PC-9 (cell line): ENCODE measurements at regions not wholly inside any gene's neighbourhood (a gene's known extent, or its start where the extent isn't known, plus 50 kb on each side); places are given as distances from the start of the nearest gene placed in this dataset.

ENCODE experiments used
- BruUV-seq: library from RNA; stranded (reverse); fragments of 400-500 nt; replicated peaks from 2 replicates; lab custom pipeline; 2021; lab: Mats Ljungman, UMichigan
- CTCF ChIA-PET: fragments of 300-600 bp; sonication (Branson Sonifier 250); formaldehyde crosslinking; loops from one replicate; lab custom pipeline; 2022; ENCODE audit warnings: antibody characterized with exemption; lab: Charles Lee
- POLR2A ChIA-PET: fragments of 300-600 bp; sonication (Branson Sonifier 250); formaldehyde crosslinking; loops from one replicate; lab custom pipeline; 2022; ENCODE audit warnings: antibody characterized with exemption; ENCODE audit not compliant: unreplicated experiment; lab: Charles Lee
- DNase-seq, 2 experiments: peaks; one replicate each; pipeline versions ENCODE4 v3.0.0 to v3.0.0-alpha.2; 2015 to 2022; ENCODE audit warnings: mixed read lengths in 1 of 2
- H2AFZ ChIP-seq: fragments of 200-600 bp; sonication (generic); 2 replicates; pipeline ENCODE4 v1.8.1; 2017; ENCODE audit warnings: antibody characterized with exemption
- H3F3A ChIP-seq: fragments of 200-600 bp; sonication (generic); 2 replicates; pipeline ENCODE4 v1.8.1; 2017; ENCODE audit warnings: antibody characterized with exemption, mild to moderate bottlenecking, low read depth; ENCODE audit not compliant: insufficient read depth
- H3K27ac ChIP-seq: fragments of 200-600 bp; sonication (generic); 2 replicates; pipeline ENCODE4 v1.6.1; 2016; ENCODE audit warnings: mixed run types
- H3K27me3 ChIP-seq: fragments of 200-600 bp; sonication (generic); 2 replicates; pipeline ENCODE4 v1.6.1; 2016; ENCODE audit warnings: low read depth, mixed run types; ENCODE audit not compliant: insufficient read depth
- H3K36me3 ChIP-seq: fragments of 200-600 bp; sonication (generic); 2 replicates; pipeline ENCODE4 v1.6.1; 2016; ENCODE audit warnings: low read depth, mixed run types
- H3K4me1 ChIP-seq: fragments of 200-600 bp; sonication (generic); replicated peaks from 2 replicates; pipeline ENCODE4 v1.6.1; 2016; ENCODE audit warnings: mixed run types; ENCODE audit not compliant: insufficient read depth
- H3K4me2 ChIP-seq: fragments of 200-600 bp; sonication (generic); 2 replicates; pipeline ENCODE4 v1.6.1; 2017; ENCODE audit warnings: mixed run types
- H3K4me3 ChIP-seq: fragments of 200-600 bp; sonication (generic); 2 replicates; pipeline ENCODE4 v1.6.1; 2016; ENCODE audit warnings: mixed run types
- H3K79me2 ChIP-seq: fragments of 200-600 bp; sonication (generic); 2 replicates; pipeline ENCODE4 v1.6.1; 2017; ENCODE audit warnings: low read depth, mixed run types
- H3K9me2 ChIP-seq: fragments of 200-600 bp; sonication (generic); 2 replicates; pipeline ENCODE4 v1.8.1; 2017; ENCODE audit warnings: mild to moderate bottlenecking; ENCODE audit not compliant: insufficient read depth
- H3K9me3 ChIP-seq: fragments of 200-600 bp; sonication (generic); 2 replicates; pipeline ENCODE4 v1.8.1; 2016; ENCODE audit warnings: low read depth; ENCODE audit not compliant: insufficient read depth
- H4K20me1 ChIP-seq: fragments of 200-600 bp; sonication (generic); 2 replicates; pipeline ENCODE4 v1.8.1; 2017; ENCODE audit not compliant: insufficient read depth
- CTCF ChIP-seq: fragments of 200-600 bp; sonication (generic); conservative IDR thresholded peaks from 2 replicates; pipeline ENCODE4 v1.6.1; 2017; ENCODE audit warnings: mixed run types, antibody characterized with exemption, mild to moderate bottlenecking, moderate library complexity
- EZH2 ChIP-seq: fragments of 200-600 bp; sonication (generic); IDR thresholded peaks from 2 replicates; pipeline ENCODE4 v1.8.0; 2017; ENCODE audit warnings: antibody characterized with exemption, low read depth
- intact Hi-C: fragments of 100-400 bp; cut with micrococcal nuclease; formaldehyde crosslinking; loops from one replicate; pipeline ENCODE4 v1.10.0; 2022; ENCODE audit not compliant: unreplicated experiment

GRCh38 chr2:239694487-239694886, 293.7 kb upstream of the HDAC4 start:
- no peaks in the 10 kb centered on the region for H3K36me3 ChIP-seq
- H3K79me2 ChIP-seq: no peaks in the 10 kb centered on the region
- no peaks in the 10 kb centered on the region for H3K4me1 ChIP-seq
- no TSS peak for BruUV-seq
- H3K27me3 ChIP-seq: peaks cover 95% of the 10 kb centered on the region
- CTCF ChIA-PET: no interaction called here
- TF ChIP-seq EZH2 (no peak), CTCF (no peak)
- POLR2A ChIA-PET: no interaction called here
- H3K4me2 ChIP-seq: no peak overlapping the region
- H4K20me1 ChIP-seq: no peaks in the 10 kb centered on the region
- no peaks in the 10 kb centered on the region for H3K9me3 ChIP-seq
- DNase-seq: no peak
- intact Hi-C loops: no loop called here
- H3K4me3 ChIP-seq: no peak overlapping the region
- no peak overlapping the region for H2AFZ ChIP-seq
- no peak overlapping the region for H3K27ac ChIP-seq
- H3K9me2 ChIP-seq: no peaks in the 10 kb centered on the region
- H3F3A ChIP-seq: no peaks in the 10 kb centered on the region

GRCh38 chr2:239693761-239694415, 293.1 kb upstream of the HDAC4 start:
- Histone ChIP-seq H3K79me2 (no peaks in the 10 kb centered on the region), H3K27me3 (peaks cover 95% of the 10 kb centered on the region), H3K4me1 (no peaks in the 10 kb centered on the region), H3K27ac (no peak overlapping the region), H3K4me3 (no peak overlapping the region), H3K4me2 (no peak overlapping the region), H4K20me1 (no peaks in the 10 kb centered on the region), H3K9me3 (no peaks in the 10 kb centered on the region), H3K36me3 (no peaks in the 10 kb centered on the region), H3F3A (no peaks in the 10 kb centered on the region), H3K9me2 (no peaks in the 10 kb centered on the region), H2AFZ (no peak overlapping the region)
- POLR2A ChIA-PET: no interaction called here
- no TSS peak for BruUV-seq
- CTCF ChIA-PET: no interaction called here
- TF ChIP-seq EZH2: no peak
- intact Hi-C loops: no loop called here
- DNase-seq: no peak

GRCh38 chr2:239693330-239693729, 292.5 kb upstream of the HDAC4 start:
- intact Hi-C loops: no loop called here
- CTCF ChIA-PET: no interaction called here
- no peaks in the 10 kb centered on the region for H3K9me2 ChIP-seq

More at GRCh38 chr2:239693330-239693729, 292.5 kb upstream of the HDAC4 start:
- no peak overlapping the region for H3K4me2 ChIP-seq
- POLR2A ChIA-PET: interaction anchor here (0.7 kb wide), 1 partner anchor 57 kb away, joined by 33 read pairs; no protein-coding TSS in a partner anchor
- peaks cover 98% of the 10 kb centered on the region for H3K27me3 ChIP-seq
- H3K9me3 ChIP-seq: no peaks in the 10 kb centered on the region
- H4K20me1 ChIP-seq: no peaks in the 10 kb centered on the region
- H3K4me1 ChIP-seq: no peaks in the 10 kb centered on the region
- no peaks in the 10 kb centered on the region for H3F3A ChIP-seq
- no peak for TF ChIP-seq CTCF
- TF ChIP-seq EZH2: no peak
- no peak overlapping the region for H3K4me3 ChIP-seq
- H3K36me3 ChIP-seq: no peaks in the 10 kb centered on the region
- no peak for DNase-seq
- no TSS peak for BruUV-seq
- no peak overlapping the region for H3K27ac ChIP-seq
- H3K79me2 ChIP-seq: no peaks in the 10 kb centered on the region
- no peak overlapping the region for H2AFZ ChIP-seq
